Mucosa of gallbladder (tissue), 1 donor: ENCODE measurements at regions not wholly inside any gene's neighbourhood (a gene's known extent, or its start where the extent isn't known, plus 50 kb on each side); places are given as distances from the start of the nearest gene placed in this dataset.
"Not testable (repeated sequence)": the region's sequence is repeated elsewhere in the genome, so short reads cannot be mapped to it uniquely, and the experiment has no call there.

Experiments
- DNase-seq: peaks from one replicate; pipeline ENCODE4 v3.0.0-alpha.2; 2020; ENCODE audit warnings: low spot score
- donor health status: DM: no; HTN: no; CAD: no.

- not testable (repeated sequence) for DNase-seq
These were observed 221.6 kb downstream of the FOXD4L6 start for GRCh38 chr9:40906879-40907278.

- not testable (repeated sequence) for DNase-seq
These were observed 236.2 kb downstream of the FOXD4L6 start for GRCh38 chr9:40892315-40892714.

- DNase-seq = not testable (repeated sequence)
These were observed 242.6 kb downstream of the FOXD4L6 start for GRCh38 chr9:40885858-40886257.

GRCh38 chr9:40884902-40885490 lies 243.5 kb downstream of the FOXD4L6 start:
- not testable (repeated sequence) for DNase-seq

- no peak for DNase-seq
These were observed 244.2 kb downstream of the FOXD4L6 start for GRCh38 chr9:40884072-40884901.

GRCh38 chr9:40883423-40884071 lies 244.9 kb downstream of the FOXD4L6 start:
- DNase-seq = not testable (repeated sequence)

GRCh38 chr9:40873753-40874295 lies 254.7 kb downstream of the FOXD4L6 start:
- not testable (repeated sequence) for DNase-seq

- DNase-seq = not testable (repeated sequence)
These were observed 260.0 kb downstream of the FOXD4L6 start for GRCh38 chr9:40868437-40868836.
